Liver (tissue), 8 donors: ENCODE measurements at regions not wholly inside any gene's neighbourhood (a gene's known extent, or its start where the extent isn't known, plus 50 kb on each side); places are given as distances from the start of the nearest gene placed in this dataset.

Experiments used
- DNase-seq: peaks from one replicate; pipeline ENCODE4 v3.0.0-alpha.2; 2017; ENCODE audit warnings: low spot score
- H3K27ac ChIP-seq, 2 donors: one replicate each; pipeline ENCODE4 v1.7.0; 2013; ENCODE audit warnings: inconsistent platforms in 2 of 2, low read length in 2 of 2, control low read depth in 1 of 2, low read depth in 1 of 2, mild to moderate bottlenecking in 1 of 2
- H3K27me3 ChIP-seq, 4 donors: one replicate each; pipeline versions ENCODE4 v1.6.1 to v1.7.0; 2013; ENCODE audit warnings: low read length in 3 of 4, inconsistent platforms in 1 of 4, mild to moderate bottlenecking in 1 of 4, moderate library complexity in 1 of 4; ENCODE audit not compliant: control insufficient read depth in 4 of 4, insufficient read depth in 4 of 4
- H3K36me3 ChIP-seq, 4 donors: one replicate each; pipeline versions ENCODE4 v1.6.1 to v1.7.0; 2013; ENCODE audit warnings: low read length in 3 of 4, mild to moderate bottlenecking in 3 of 4, low read depth in 1 of 4, moderate library complexity in 1 of 4; ENCODE audit not compliant: control insufficient read depth in 4 of 4, insufficient read depth in 3 of 4
- H3K4me1 ChIP-seq, 4 donors: one replicate each; pipeline versions ENCODE4 v1.6.1 to v1.7.0; 2013; ENCODE audit warnings: low read length in 3 of 4, mild to moderate bottlenecking in 3 of 4, moderate library complexity in 1 of 4; ENCODE audit not compliant: control insufficient read depth in 4 of 4, insufficient read depth in 4 of 4
- H3K4me3 ChIP-seq, 3 donors: one replicate each; pipeline versions ENCODE4 v1.6.1 to v1.7.0; 2013; ENCODE audit warnings: low read length in 3 of 3, control low read depth in 1 of 3, low read depth in 1 of 3, mild to moderate bottlenecking in 1 of 3
- H3K9ac ChIP-seq, 2 donors: one replicate each; pipeline ENCODE4 v1.7.0; 2013; ENCODE audit warnings: low read length in 2 of 2, mild to moderate bottlenecking in 2 of 2, moderate library complexity in 2 of 2, control low read depth in 1 of 2, low read depth in 1 of 2
- H3K9me3 ChIP-seq, 4 donors: one replicate each; pipeline versions ENCODE4 v1.6.1 to v1.7.0; 2013; ENCODE audit warnings: low read length in 3 of 4; ENCODE audit not compliant: control insufficient read depth in 4 of 4
- CTCF ChIP-seq: fragments of 150-350 bp; IDR thresholded peaks from 2 replicates; pipeline ENCODE4 v1.5.1; 2017; ENCODE audit warnings: improper control_type of control experiment, low read depth, low read length; ENCODE audit not compliant: missing input control
- EGR1 ChIP-seq, 2 donors: IDR thresholded peaks; 2 replicates each; pipeline ENCODE4 v1.6.1; 2016 to 2018; ENCODE audit warnings: antibody characterized with exemption in 2 of 2, low read depth in 2 of 2
- FOXA1 ChIP-seq: IDR thresholded peaks from 2 replicates; pipeline ENCODE4 v1.6.1; 2016; ENCODE audit warnings: antibody characterized with exemption
- FOXA2 ChIP-seq: IDR thresholded peaks from 2 replicates; pipeline ENCODE4 v1.6.1; 2016; ENCODE audit warnings: antibody characterized with exemption
- HNF4A ChIP-seq, 2 donors: conservative IDR thresholded peaks; 2 replicates each; pipeline ENCODE4 v1.6.1; 2016; ENCODE audit warnings: antibody characterized with exemption in 2 of 2, mild to moderate bottlenecking in 2 of 2
- HNF4G ChIP-seq: IDR thresholded peaks from 2 replicates; pipeline ENCODE4 v1.6.1; 2016; ENCODE audit warnings: antibody characterized with exemption
- NR2F2 ChIP-seq: IDR thresholded peaks from 2 replicates; pipeline ENCODE4 v1.6.1; 2016; ENCODE audit warnings: antibody characterized with exemption
- RAD21 ChIP-seq, 2 donors: IDR thresholded peaks; 2 replicates each; pipeline ENCODE4 v1.6.1; 2016; ENCODE audit warnings: antibody characterized with exemption in 2 of 2, mild to moderate bottlenecking in 2 of 2
- REST ChIP-seq: IDR thresholded peaks from 2 replicates; pipeline ENCODE4 v1.6.1; 2016; ENCODE audit warnings: antibody characterized with exemption, mild to moderate bottlenecking
- SP1 ChIP-seq: IDR thresholded peaks from 2 replicates; pipeline ENCODE4 v1.6.1; 2018; ENCODE audit warnings: antibody characterized with exemption, mild to moderate bottlenecking
- TAF1 ChIP-seq: conservative IDR thresholded peaks from 2 replicates; pipeline ENCODE4 v1.6.1; 2016; ENCODE audit warnings: antibody characterized with exemption, mild to moderate bottlenecking
- YY1 ChIP-seq: IDR thresholded peaks from 2 replicates; pipeline ENCODE4 v1.6.1; 2016; ENCODE audit warnings: antibody characterized with exemption, mild to moderate bottlenecking
- WGBS: extraction: QIAGEN DNeasy Blood & Tissue Kit; methylation state at CpG from one replicate; pipeline ENCODE4 v1.1.7; 2013; 5-methylcytosine and 5-hydroxymethylcytosine counted together
- TF ChIP-seq, protein P1 (sequence below): IDR thresholded peaks from 2 replicates; pipeline ENCODE4 v1.6.1; 2016; ENCODE audit warnings: antibody characterized with exemption
- TF ChIP-seq, protein P2 (sequence below): IDR thresholded peaks from 2 replicates; pipeline ENCODE4 v1.6.1; 2016; ENCODE audit warnings: antibody characterized with exemption
- TF ChIP-seq, protein P3 (sequence below): IDR thresholded peaks from 2 replicates; pipeline ENCODE4 v1.6.1; 2016; ENCODE audit warnings: antibody characterized with exemption
- donor health status: healthy.
- donor health status: healthy.
- donor health status: healthy.
- donor health status: healthy.
- donor health status: healthy.

DNA sequence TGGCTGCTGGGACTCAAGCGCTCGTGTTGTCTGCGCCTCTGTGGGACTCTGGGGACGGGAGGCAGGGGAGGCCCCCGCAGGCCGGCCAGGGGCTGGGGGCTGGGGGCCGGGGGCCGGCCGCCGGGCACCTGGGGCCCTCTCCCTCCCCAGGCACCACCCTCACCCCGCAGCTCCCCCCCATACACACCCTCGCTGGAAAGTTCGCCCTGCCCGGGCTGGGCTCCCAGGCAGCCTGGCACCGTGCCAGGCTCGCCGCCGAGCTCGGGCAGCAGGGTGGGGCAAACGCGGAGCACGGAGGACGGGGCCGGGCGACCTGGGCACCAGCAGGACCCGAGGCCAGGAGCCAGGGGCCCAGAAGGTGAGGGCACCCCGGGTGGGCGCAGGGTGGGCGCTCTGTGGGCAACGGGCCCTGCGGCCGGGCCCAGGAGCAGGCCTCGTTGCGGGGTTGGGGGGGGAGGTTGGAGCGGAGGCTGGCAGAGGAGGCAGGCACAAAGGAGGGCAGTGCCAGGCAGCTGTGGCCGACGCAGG lies 76.7 kb upstream of the WNT7B start:
- H3K9me3 ChIP-seq: no peaks in the 10 kb centered on the region
- no peaks in the 10 kb centered on the region for H3K36me3 ChIP-seq
- WGBS: under 1% methylated on average over 37 of the region's 37 CpGs
- H3K4me3 ChIP-seq: peak overlapping the region; percentile 44 to 85 (median 57)
- no peaks in the 10 kb centered on the region for H3K27me3 ChIP-seq
- H3K9ac ChIP-seq: peak overlapping the region in 1 of 2 donors; percentile 26
- DNase-seq: no peak
- TF ChIP-seq YY1: no peak
- no peak for TF ChIP-seq TAF1
- TF ChIP-seq, protein P1, sequence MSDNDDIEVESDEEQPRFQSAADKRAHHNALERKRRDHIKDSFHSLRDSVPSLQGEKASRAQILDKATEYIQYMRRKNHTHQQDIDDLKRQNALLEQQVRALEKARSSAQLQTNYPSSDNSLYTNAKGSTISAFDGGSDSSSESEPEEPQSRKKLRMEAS: no peak
- TF ChIP-seq HNF4A (conservative IDR thresholded peaks at IDR 0.05): peak in 1 of 2 donors; percentile 0
- peak overlapping the region; percentile 88 to 89 for H3K27ac ChIP-seq
- peaks cover 8 to 50% (median 44%) of the 10 kb centered on the region in 4 donors for H3K4me1 ChIP-seq

DNA sequence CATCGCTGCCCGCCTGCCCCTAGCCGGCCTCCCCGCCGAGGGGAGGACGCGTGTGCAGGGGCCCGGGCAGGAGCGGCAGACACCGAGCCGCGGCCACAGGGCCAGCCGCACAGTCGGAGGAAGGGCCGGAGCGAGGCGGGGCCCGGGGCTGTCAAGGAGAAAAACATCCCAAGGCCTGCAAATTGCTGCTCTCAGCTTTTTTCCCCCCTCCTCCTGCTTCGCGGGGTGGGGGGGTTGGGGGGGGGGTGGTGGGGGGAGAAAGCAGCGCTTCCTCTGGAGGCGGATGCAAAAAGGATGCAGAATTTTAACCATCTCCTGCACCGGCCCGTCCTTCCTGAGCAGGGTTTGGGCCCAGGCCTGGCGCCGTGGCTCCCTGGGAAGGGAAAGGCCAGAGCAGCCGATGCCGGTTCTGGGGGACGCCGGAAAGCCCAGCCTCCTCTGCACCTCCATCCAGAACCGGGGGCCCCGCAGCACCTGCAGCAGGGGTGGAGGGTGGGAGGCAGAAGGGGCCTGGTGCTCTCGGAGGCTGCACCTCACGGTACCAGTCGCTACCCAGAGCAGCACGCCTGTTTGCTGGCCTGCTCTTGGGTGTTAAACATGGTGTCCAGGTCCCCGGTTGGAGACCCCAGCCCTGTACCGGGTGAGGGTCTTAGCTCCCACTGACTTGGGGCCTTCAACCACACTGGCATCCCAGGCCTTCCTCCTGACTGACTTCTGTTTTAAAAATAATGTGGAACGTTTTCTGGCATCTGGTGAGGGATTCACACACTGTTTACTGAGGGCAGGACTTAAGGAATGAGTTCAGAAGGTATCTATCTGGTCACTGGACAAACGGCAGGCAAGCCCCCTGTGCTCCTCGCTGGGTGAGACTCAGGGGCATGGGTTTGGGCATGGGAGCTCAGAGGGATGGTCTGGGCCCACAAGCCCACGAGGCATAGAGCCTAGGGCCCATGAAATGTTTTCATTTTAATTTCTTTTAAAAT lies 77.4 kb upstream of the WNT7B start:
- peaks cover 12 to 57% (median 46%) of the 10 kb centered on the region in 4 donors for H3K4me1 ChIP-seq
- no peak for TF ChIP-seq FOXA1
- TF ChIP-seq RAD21 (IDR thresholded peaks at IDR 0.05): no peak
- TF ChIP-seq, protein P2, sequence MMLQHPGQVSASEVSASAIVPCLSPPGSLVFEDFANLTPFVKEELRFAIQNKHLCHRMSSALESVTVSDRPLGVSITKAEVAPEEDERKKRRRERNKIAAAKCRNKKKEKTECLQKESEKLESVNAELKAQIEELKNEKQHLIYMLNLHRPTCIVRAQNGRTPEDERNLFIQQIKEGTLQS: no peak
- no peak for TF ChIP-seq EGR1 (IDR thresholded peaks at IDR 0.05; ENCODE audit: low read depth in 2 of 2)
- TF ChIP-seq HNF4A (conservative IDR thresholded peaks at IDR 0.05): no peak
- TF ChIP-seq REST: no peak
- no peak for TF ChIP-seq NR2F2
- TF ChIP-seq FOXA2: no peak
- TF ChIP-seq CTCF: no peak
- TF ChIP-seq, protein P3, sequence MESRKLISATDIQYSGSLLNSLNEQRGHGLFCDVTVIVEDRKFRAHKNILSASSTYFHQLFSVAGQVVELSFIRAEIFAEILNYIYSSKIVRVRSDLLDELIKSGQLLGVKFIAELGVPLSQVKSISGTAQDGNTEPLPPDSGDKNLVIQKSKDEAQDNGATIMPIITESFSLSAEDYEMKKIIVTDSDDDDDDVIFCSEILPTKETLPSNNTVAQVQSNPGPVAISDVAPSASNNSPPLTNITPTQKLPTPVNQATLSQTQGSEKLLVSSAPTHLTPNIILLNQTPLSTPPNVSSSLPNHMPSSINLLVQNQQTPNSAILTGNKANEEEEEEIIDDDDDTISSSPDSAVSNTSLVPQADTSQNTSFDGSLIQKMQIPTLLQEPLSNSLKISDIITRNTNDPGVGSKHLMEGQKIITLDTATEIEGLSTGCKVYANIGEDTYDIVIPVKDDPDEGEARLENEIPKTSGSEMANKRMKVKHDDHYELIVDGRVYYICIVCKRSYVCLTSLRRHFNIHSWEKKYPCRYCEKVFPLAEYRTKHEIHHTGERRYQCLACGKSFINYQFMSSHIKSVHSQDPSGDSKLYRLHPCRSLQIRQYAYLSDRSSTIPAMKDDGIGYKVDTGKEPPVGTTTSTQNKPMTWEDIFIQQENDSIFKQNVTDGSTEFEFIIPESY: no peak
- no peak for TF ChIP-seq SP1
- TF ChIP-seq YY1: no peak
- TF ChIP-seq HNF4G: no peak

More for the DNA sequence above, 77.4 kb upstream of the WNT7B start:
- 23% methylated on average over 42 of the region's 42 CpGs for WGBS
- no peak for DNase-seq
- H3K27ac ChIP-seq: peak overlapping the region; percentile 88 to 89
- no peaks in the 10 kb centered on the region for H3K36me3 ChIP-seq
- no peaks in the 10 kb centered on the region for H3K9me3 ChIP-seq
- H3K9ac ChIP-seq: peak overlapping the region; percentile 26 to 42
- H3K4me3 ChIP-seq: peak overlapping the region; percentile 44 to 85 (median 57)
- no peaks in the 10 kb centered on the region for H3K27me3 ChIP-seq
